GM18511 (cell line): ENCODE measurements at regions not wholly inside any gene's neighbourhood (a gene's known extent, or its start where the extent isn't known, plus 50 kb on each side); places are given as distances from the start of the nearest gene placed in this dataset.

Experiments used
- ATAC-seq: cut with Tn5 transposase; IDR thresholded peaks from one replicate; pipeline ENCODE4 v1.9.1; 2021; ENCODE audit warnings: mild to moderate bottlenecking, moderate library complexity; ENCODE audit not compliant: unreplicated experiment

DNA sequence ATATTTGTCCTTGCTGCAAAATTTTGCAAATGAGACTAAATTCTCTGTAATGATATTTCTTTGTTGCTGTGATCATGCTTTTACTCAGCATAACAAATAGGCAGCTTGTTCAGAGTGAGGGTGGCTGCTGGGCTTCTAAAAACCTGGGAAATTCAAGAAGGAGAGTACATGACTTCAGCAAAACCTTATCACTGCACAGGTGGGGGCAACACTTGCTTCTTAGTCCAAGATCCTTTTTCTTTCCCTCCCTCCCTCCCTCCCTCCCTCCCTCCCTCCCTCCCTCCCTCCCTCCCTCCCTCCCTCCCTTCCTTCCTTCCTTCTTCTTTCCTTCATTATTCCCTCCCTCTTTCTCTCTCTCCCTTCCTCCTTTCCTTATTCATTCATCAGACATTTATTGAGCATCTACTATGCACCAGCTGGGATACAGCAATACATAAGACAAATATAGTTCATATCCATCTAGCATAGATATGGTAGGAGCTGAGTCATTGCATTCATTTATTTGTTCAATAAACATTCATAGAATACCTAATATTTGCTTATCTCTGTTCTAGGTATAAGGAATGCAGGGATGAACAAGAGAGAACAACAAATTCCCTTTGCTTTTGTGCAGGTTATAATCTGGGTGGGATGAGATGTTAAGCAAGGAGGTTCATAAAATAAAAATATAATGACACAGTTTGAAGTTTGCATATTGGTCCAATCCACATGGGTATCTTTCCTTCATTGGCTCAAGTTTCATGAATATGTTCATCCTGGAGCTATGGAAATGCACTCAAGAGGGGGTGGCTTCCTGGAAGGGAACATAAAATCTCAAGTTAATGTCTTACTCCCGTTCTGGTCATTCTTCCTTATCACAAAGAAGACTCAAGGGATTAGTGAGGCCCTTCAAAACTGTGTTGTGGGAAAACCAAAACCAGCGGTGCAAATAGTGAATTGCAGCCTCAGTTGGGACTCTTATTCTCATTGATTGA is 210.7 kb downstream of the PDCD6IP start:
- no peak for ATAC-seq

DNA sequence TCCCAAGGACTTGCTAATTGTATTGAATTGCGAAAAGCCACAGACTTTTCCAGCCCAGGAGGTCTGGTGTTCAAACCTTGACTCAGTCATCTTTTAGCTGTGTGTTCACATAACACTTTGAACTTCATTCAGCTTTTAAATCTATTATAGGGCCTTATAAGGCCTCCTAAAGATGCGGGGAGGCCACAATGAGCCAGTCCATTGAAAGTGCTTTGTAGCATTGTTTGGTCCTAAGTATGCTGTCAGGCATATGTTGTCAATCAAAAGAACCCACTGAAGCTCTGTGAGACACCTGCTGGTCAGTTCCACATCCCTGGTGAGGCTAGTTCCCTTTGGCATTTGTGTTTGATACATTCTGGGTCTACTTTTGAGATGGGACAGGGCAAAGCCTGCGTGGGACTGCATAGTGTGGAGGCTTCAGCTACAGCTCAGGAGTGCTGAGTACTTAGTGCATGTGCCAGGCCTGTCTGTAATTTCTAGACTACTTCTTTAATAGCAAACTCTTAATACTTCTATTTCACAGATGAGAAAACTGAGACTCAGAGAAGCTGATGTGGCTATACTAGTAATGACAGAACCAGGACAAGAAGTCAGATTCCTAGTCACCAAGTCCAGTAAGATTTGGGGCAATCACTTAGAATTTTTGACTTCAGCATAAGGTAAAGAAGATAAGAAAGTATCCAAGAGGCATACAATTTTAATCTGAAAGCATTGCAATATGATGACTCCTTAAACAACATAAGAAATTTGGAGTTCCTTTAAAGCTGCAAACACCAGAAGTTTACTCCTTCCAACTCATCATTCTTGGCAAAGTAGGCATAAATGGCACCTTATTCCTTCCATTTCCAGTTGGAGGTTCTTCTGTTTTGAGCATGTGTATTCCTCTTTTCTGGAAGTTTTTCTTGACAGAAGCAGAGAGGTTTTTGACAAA is 213.0 kb downstream of the PDCD6IP start:
- ATAC-seq: peak; percentile 26

DNA sequence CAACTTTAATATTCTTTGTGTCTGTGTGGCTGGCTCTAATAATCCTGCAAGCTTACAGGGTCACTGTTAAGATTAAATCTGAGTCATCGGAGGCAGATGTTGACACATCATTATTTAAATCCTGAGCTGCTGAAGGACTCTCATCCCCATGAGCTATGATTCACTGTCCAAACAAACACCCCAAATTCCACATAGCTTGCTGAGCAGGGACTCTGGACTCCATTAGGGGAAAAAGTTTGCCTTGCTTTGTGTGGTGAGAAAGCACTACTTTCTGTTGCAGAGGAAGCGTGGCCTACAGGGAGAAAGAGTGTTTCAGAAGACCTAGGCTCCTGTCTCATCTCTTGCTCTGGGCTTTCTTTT is 213.7 kb downstream of the PDCD6IP start:
- no peak for ATAC-seq

DNA sequence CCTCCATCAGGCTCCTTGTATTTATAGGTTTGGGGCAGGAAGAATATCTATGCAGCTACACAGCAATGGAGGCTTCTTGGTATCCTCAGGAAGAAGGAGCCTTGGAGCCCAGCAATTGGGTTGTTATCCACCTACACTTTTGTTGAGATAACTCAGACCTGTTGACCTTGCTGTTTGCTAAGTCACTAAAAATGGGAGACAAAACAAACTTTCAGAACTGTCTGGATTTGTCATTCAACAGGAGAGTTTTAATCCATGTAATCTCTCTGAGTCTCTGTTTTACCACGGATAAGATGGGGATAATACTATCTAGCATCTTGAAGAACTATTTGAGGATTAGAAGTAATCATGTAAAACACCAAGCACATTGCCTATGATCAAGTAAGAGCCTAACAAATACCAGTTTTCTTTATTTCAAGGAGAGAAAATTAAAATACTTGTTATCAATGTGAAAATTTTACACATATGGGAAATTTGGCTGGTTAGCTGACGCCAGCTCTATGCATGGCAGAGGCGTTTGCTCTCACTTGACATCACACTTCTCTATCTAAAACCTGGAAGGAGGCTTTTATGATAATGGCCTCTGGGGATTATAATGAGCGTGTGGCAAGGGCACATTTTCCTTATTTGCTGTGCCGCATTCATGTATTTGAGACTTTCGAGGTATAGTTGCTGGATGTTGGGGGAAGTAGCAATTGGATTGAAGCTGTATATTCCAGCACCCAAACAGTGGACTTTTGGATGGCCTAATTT is 215.6 kb downstream of the PDCD6IP start:
- ATAC-seq: no peak

DNA sequence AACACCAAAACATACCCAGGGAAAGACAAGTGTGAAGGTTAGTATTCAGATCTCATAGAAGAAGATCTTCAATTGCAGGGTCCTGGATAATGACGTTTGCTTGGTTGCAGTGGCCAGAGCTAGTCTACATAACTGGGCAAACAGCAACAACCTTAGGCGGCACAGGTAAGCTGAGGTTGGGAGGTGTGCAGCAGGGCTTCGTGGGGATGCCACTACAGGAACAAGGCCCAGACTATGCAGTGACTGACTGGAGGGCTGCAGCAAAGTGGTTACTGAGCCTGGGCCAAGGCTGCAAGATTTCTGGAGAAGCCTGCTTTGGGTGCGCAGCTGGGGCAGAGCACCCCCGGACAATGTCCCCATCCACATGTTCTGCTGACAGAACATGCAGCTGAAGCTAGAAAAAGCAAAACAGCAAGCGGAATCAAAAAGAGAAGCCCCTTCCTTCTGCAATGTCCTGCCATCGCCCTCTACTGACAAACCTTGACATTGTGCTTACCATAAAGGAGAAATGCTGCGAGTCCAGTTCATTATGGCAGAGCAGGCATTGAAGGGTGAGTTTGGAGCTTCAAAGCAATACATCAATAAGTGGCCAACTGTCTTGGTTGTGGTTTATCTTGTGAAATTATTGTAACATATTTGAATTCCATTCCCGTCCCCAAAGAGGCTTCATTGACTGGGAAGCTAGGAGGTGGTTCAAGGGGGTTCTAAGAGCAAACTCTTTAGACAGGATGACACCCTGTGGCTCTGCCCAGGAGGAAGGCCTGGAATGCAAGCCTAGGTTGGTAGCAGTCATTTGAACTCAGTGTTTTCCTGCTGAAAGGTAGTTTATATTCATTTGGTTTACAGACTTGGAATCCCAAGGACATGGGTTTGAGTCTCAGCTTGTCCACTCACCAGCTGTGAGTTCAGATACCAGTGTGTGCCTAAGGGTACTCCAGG is 217.0 kb downstream of the PDCD6IP start:
- ATAC-seq: no peak

DNA sequence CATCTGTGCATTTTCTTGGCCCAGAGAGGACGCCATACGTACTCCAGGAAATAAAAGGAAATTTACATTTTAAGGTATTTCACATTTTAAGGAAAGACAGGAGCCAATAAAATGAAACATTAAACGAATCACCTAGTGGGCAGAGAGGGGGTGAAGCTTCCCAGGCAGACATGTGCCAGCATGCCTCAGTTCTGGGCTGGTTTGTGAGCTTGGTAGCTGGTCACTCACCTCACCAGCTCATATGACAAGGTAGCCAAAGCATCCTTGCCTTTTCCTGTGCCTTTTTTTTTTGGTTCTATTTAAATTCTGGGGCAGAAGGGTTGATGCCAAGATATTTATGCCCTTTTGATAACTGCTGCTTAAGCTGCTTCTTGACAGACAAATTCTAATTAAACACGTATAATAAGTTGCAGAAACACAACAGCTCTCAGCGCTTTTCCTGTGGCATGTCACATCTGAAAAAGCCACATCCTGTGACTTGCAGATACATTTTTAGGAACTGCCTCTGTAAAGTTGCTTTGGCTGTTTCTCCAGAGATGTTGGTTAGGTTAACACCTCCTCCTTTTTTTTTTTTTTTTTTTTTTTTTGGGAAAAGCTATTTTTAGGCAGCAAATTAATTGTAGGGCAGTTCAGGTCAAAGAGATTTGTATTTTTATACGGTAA is 218.6 kb downstream of the PDCD6IP start:
- ATAC-seq: peak; percentile 59

DNA sequence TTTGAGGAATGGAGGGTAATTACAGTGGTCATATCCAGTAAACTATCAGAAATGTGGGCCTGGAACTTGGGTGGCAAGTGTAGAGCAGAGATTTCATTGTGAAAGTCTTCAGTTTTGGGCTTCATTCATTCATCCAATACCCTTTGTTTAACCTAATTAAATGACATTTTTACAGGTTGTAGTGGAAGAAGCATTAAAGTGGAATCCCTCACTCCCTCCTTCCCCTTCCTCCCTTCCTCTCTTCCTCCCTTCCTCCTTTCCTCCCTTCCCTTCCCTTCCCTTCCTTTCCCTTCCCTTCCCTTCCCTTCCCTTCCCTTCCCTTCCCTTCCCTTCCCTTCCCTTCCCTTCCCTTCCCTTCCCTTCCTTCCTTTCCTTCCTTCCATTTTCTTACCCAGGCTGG is 219.3 kb downstream of the PDCD6IP start:
- ATAC-seq: no peak

DNA sequence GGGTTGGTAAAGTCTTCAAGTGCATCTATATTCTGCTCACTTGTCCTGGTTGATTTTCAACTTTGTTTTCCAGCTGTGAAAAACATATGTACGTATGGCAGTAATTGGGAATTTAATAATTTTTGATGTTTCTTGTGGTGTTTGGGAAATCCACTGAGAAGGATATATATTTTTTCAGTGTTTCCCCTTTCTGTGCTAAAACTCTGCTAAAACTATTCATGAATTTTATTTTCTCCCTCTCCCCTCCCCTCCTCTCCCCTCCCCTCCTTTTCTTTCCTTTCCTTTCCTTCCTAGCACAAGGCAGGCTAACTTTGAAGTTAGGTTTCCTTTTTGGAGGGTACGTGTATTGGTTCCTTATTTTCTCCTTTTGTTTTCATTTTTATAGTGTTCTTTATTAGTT is 220.7 kb downstream of the PDCD6IP start:
- ATAC-seq: no peak

DNA sequence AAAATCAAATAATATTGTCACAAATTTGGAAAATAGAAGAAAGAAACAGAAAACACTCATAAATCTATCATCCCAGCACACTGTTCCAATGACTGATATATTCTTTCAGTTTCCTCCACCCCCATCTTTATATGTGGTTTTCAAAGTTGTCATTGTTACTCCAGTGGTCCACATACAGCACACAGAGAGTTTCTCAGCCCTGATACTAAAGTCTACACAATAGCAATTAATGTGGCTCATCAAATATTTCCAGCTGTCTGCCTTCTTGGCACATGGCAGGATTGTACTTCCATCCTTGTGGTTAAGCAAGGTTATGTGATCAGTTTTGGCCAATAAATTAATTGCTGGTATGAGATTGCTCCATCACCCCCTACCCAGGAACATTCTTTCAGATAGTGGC is 221.7 kb downstream of the PDCD6IP start:
- no peak for ATAC-seq

DNA sequence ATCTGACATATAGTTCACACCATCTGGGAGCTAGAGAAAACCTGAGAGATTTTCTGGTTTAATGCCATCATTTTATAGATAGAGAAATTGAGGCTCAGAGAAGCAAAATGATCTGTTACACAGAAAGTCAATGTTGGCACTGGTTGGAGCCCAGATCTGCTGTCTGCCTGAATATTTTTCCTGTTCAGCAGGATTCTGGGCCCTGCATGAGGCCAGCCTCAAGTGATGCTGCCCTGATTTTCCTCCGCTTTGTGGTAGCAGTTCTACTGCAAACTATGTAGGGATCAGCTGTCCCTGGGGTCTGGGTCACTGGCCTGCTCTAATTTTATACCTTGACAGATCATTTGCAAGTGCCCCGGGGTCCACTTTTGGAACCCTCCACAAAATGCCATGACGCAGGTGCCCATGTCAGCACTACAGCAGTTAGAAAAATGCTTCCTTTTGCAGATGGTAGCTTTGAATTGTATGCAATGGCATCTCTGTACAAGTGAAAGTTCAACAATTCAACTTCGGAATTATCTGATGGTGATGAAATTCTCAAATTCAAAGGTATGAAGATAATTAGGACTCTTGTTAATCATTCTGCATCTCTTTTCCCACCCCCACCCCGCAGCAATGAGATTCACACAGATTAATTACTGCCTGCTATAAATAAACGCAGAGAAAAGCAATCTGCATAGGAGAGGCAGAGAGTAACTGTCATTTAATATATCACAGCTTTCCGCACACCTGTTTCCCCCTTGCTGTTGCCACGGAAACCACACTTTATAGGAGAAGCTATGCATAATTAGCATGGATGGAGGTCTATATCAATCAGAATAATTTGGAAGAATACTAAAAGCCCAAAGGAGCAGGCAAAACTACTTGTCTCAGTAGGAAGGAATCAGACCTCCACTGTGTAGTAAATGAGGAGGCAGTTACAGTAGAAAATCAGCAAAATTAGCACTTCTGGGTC is 222.6 kb downstream of the PDCD6IP start:
- ATAC-seq: no peak

DNA sequence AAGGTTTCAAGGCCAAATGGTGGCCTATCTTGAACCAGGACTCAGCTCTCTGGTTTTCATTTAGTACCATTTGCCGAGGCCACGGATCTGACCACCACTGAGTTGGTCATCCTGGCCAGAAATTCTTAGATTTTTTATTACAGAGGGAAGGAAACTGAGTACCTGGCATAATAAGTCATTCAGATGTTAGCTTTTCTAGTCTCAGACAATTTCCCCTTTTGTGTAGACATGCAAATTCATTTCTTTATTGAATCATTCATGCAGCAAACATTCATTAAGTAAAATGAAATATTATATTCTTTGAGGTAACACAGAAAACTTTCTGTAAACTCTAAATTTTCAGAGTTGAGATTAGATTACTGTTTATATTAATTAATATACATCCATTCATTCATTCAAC is 223.7 kb downstream of the PDCD6IP start:
- no peak for ATAC-seq

DNA sequence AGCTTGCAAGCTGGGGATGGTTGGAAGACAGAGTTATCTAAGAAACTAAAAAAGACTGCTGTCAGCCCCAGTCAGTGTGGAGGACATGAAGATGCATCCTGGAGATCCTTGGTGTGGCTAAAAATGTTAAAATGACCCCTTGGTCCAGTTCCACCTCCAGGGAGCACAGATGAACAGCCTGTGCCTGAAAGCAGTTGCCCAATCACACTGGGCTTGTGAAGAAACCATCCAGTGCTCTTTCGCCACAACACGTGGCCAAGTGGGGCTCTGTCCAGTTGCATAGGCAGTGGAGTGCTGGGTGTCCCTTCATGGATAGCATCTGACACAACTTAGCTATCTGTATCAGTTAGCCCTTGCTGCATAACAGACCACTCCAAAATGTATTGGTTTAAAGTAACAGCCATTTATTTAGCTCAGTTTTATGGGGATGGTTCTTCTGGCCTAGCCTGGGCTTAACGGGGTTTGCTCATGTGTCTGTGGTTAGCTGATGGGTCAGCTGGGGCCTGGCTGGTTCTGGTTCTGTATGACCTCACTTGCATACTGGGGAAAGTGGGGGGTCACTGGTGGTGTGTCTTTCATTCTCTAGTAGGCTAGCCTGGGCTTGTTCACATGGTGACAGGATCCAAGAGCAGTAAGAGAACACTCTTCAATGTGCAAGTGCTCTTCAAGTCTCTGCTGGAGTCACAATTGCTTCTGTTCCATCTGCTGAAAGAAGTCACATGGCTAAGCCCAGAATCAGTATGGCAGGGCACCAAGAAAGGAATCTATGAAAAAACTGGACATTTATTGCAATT is 226.2 kb downstream of the PDCD6IP start:
- ATAC-seq: no peak

DNA sequence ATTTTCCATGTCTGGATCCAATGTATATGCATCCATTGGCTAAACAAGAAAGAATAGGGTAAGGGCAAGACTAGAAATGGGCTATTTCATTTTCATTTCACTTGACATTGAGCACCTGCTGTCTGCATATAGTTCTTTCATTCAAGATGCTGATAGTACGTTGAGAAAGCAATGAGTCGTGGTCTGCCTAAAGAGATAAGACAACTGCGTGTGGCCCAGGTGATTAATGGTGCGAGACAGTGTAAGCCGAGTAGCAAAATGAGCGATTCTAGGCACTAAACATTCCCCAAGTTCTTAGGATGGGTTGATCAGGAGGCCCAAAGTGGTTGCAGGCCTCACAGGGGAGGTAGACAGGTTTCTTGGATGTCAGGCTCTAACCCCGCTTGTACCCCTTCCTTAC is 235.4 kb downstream of the PDCD6IP start:
- ATAC-seq: no peak

DNA sequence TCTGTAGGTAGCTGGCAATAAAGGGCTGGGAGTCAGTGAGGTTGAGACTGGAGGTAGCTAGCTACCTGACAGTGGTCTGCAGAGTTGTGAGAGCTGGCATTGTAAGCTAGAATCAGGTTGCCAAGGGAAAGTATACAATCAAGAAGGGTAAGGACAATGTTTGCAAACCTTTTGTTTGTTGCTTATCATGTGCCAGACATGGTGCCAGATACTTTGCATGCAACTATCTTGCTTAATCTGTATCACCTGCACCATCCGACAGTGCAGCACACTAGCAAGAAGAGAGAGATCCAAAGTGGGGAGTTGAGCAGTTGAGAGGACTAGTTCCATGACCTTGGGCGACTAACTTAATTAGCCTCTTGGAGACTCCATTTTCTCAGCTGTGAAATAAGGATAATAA is 236.4 kb downstream of the PDCD6IP start:
- ATAC-seq: no peak

DNA sequence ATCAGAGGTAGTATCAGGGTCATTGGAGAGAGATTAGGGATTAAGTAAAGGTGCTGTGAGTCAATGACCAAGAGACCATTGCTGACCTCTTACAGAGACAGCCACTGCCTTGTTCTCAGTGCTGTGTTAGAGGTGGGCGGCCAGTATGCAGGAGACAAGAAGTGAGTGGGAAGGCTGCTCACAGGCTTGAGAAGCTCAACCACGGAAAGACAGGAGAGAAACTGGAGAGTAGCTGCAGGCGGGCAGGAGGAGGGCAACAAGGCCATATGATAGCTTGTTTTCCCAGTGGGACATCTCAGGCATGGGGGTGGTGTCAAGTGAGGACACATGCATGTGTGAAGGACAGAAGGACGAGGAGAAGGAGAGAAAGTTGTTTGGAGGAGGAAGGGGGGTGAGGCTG is 237.3 kb downstream of the PDCD6IP start:
- ATAC-seq: no peak

DNA sequence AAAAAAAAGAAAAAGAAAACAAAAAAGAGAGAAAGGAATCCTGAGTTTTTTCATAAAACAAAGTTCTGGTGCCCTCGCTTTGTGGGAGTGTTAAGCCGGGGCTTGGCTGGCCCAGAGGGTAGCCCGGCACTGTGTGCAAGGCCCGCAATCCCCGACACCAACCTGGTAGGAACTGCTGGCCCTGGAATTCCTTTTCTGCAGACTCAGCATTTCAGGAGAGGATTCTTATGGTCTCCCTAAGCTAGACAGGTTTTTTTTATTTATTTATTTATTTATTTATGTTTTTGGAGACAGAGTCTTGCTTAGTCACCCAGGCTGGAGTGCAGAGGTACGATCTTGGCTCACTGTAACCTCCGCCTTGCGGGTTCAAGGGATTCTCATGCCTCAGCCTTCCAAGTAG is 238.8 kb downstream of the PDCD6IP start:
- ATAC-seq: no peak

DNA sequence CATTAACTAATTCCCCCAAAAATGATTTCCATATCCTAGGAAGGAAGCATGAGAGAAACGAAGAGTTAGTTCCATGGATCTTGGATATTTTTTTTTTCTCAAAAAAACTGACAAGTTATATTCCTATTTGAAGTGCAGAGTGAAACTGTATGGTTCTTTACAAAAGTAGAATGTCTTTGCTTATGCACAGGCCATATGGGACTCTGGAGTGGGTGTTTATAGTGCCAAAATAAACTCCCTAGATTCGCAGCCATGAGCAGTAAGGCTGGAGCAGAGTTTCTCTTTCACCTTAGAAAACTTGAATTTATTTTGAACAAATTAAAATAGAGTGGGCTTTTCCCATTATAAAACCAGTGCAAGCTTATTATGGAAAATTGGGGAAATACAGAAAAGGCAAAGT is 239.7 kb downstream of the PDCD6IP start:
- no peak for ATAC-seq

DNA sequence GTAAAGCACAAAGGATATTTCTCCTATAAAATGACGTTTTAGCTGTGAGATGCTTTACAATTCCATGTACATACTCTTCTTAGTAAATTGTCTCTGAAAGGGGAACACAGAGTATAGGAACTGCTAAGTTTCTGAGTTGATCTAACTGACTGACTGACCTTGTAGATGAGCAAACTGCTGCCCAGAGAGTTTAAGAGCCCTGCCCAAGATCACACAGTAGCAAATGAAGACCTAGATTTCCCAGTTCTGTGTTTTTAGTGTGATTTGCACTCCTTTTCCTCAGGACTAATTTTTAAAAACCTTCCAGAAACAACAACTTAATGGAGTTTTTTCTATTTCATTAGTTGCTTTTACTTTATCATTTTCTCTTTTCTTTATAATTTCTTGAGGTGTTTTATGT is 247.7 kb downstream of the PDCD6IP start:
- no peak for ATAC-seq
